Astrocyte of the cerebellum (primary cell): ENCODE measurements at regions not wholly inside any gene's neighbourhood (a gene's known extent, or its start where the extent isn't known, plus 50 kb on each side); places are given as distances from the start of the nearest gene placed in this dataset.

Experiments used
- DNase-seq: peaks from one replicate; pipeline ENCODE4 v3.0.0-alpha.2; 2011; ENCODE audit warnings: low read depth
- H3K4me3 ChIP-seq: 2 replicates; pipeline ENCODE4 v1.5.1; 2011; ENCODE audit warnings: mild to moderate bottlenecking, low read depth, low read length, moderate library complexity
- in situ Hi-C: cut with HindIII; loops from 2 replicates; pipeline ENCODE4 v1.10.0; 2017; ENCODE audit warnings: low sequenced_read_pairs
- TF ChIP-seq, protein P1 (sequence below): IDR thresholded peaks from 2 replicates; pipeline ENCODE4 v1.5.1; 2012; ENCODE audit warnings: low read length, low read depth, moderate library complexity, mild to moderate bottlenecking; ENCODE audit errors: missing control alignments

GRCh38 chr13:48860364-48860763 is 115.3 kb upstream of the FNDC3A start:
- DNase-seq: no peak
- no peak overlapping the region for H3K4me3 ChIP-seq
- in situ Hi-C loops: no loop called here
- TF ChIP-seq, protein P1, sequence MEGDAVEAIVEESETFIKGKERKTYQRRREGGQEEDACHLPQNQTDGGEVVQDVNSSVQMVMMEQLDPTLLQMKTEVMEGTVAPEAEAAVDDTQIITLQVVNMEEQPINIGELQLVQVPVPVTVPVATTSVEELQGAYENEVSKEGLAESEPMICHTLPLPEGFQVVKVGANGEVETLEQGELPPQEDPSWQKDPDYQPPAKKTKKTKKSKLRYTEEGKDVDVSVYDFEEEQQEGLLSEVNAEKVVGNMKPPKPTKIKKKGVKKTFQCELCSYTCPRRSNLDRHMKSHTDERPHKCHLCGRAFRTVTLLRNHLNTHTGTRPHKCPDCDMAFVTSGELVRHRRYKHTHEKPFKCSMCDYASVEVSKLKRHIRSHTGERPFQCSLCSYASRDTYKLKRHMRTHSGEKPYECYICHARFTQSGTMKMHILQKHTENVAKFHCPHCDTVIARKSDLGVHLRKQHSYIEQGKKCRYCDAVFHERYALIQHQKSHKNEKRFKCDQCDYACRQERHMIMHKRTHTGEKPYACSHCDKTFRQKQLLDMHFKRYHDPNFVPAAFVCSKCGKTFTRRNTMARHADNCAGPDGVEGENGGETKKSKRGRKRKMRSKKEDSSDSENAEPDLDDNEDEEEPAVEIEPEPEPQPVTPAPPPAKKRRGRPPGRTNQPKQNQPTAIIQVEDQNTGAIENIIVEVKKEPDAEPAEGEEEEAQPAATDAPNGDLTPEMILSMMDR: no peak

DNA sequence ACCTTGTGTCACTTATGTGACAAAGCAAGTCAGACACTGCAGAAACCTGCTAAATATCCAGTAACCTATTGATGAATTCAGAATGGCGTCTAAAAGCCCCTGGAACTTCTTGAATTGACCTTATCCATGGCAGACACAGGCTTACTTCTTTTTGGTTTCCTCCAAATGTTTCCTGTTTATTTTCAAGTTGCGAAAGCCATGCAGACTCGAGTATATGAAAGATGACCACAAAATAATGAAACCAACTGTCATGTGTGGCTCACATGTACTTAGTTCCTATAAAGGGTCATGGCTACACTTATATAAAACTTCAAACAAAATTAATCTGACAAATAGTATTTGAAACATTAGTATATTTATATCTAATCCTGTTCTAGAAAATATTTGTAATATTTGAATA is 113.1 kb upstream of the FNDC3A start:
- TF ChIP-seq, protein P1: no peak
- no peak for DNase-seq
- in situ Hi-C loops: no loop called here
- no peak overlapping the region for H3K4me3 ChIP-seq

DNA sequence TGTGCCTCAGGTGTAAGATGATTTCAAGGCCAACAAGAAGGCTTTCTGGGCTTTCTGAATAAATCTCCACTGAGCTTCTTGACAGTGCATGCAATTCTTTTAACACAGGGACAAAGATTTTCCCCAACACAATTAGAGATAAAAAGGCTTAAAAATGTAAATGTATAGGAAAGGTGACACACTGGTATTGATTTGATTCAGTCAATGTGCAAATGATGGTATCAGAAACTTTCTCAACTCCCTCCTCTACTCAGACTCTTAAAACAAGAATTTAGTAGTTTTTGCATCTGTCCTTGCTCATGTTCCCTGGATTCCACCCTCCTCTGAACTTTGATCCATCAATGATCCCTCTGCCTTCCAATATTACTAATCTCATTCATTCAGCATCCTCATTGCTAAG is 111.6 kb upstream of the FNDC3A start:
- in situ Hi-C loops: no loop called here
- TF ChIP-seq, protein P1: no peak
- DNase-seq: no peak
- no peak overlapping the region for H3K4me3 ChIP-seq

GRCh38 chr13:48866249-48866648 is 109.5 kb upstream of the FNDC3A start:
- DNase-seq: no peak
- TF ChIP-seq, protein P1: no peak
- in situ Hi-C loops: no loop called here
- no peak overlapping the region for H3K4me3 ChIP-seq

DNA sequence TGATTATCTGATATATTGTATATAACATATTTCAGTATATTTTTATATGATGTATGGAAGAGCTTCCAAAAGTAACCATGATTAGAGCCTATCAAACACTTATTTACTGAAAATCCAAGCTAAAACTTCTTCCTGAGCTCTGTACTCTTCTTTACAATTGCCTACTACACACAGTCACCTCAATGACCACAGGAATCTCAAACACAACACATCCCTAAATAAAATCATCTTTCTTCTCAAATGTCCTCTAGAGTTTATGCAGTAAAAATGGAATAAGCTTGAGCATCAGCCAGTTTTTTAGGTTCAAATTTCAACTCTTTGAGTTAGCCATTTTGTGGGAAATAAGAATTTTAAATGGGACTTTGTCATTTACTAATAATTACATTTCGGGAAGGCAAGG is 102.6 kb upstream of the FNDC3A start:
- TF ChIP-seq, protein P1: no peak
- in situ Hi-C loops: no loop called here
- DNase-seq: no peak
- H3K4me3 ChIP-seq: no peak overlapping the region

- DNase-seq: no peak
Measured at GRCh38 chr13:48873587-48873986, 102.1 kb upstream of the FNDC3A start.

More at GRCh38 chr13:48873587-48873986, 102.1 kb upstream of the FNDC3A start:
- TF ChIP-seq, protein P1: no peak
- in situ Hi-C loops: no loop called here
- H3K4me3 ChIP-seq: no peak overlapping the region
